SHP77 (cell line): ENCODE measurements at regions not wholly inside any gene's neighbourhood (a gene's known extent, or its start where the extent isn't known, plus 50 kb on each side); places are given as distances from the start of the nearest gene placed in this dataset.
"Not testable (repeated sequence)": the region's sequence is repeated elsewhere in the genome, so short reads cannot be mapped to it uniquely, and the experiment has no call there.

Experiments used
- DNase-seq, 2 experiments: peaks; one replicate each; lab custom pipeline; 2025; lab: John Stamatoyannopoulos, UW

DNA sequence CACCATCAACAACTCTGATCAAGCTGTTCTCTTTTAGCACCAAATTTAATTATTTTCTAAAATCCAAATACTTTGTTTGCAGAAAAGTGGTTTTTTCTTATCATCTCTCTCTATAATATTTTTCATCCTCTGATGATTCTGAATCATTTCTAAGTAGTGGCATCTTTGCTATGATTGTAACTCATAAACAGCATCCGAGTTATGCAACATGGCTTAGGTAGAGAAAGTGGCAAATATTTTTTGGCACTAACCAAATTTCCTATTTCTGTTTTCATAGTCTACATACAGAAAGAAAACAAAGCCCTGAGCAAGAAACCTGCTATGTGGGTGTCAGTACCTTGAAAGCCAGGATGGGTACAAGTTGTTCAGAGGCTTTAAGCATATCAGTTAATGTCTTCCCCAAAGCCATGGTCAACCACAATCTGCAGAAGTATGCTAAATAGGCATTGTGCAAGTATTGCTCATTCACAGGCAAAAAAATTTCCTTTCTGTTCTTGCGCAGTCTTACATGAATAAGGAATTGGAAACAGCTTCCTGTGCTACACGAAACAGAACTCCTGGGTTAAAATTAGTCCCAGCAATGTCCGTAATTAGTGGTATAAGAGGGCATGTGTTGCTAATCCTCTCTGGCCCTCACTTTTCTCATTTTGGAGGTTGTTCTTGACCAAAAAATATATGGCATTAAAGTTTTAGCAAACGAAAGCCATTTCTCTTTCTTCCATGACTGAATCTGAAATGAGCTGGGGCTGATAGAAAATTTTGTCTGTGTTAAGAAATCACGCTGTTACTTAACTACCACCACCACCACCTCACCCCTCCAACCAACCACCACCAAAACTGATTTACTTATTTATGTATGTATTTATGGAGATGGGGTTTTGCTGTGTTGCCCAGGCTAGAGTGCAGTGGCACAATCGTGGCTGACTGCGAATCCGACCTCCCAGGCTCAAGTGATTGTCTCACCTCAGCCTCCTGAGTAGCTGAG, 325.6 kb upstream of the MAGI2 start:
- DNase-seq, result no peak

DNA sequence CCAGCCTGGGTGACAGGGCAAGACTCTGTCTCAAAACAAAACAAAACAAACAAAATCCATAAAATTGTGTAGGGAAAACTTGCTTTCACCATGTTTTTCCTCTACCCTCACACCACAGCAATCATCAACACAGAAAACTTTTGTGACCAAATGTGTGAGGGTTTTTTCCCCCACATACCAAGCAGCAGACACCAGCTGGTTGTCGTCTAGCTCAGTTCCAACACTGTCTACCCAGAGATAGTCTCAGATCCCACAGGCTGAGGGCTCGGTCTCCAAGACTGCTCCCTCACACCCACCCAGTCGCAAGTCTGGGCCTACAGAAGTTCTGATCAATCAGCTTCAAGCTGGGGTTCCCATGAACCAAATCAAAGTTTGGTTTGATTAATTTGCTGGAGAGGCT, 322.4 kb upstream of the MAGI2 start:
- DNase-seq, result no peak

GRCh38 chr7:79774150-79774549, 320.7 kb upstream of the MAGI2 start:
- no peak for DNase-seq

DNA sequence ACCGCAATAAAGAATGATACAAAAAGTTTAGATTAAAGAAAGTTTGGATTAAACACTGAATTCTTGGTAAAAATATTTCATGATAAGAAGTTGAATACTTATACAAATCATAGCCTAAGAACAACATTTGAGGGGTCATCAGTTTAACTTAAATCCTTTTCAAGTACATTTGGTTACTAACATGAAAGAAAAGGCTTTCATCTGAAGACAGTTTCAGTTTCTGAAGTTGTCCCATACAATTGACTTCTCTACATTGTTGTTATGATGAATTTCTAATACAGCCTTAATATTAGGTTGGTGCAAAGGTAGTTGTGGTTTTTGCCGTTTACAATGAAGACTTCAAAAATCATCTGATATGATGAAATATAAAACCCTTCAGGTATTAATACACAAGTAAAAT, 317.5 kb upstream of the MAGI2 start:
- DNase-seq, result no peak

GRCh38 chr7:79770063-79770462, 316.6 kb upstream of the MAGI2 start:
- DNase-seq, result no peak

DNA sequence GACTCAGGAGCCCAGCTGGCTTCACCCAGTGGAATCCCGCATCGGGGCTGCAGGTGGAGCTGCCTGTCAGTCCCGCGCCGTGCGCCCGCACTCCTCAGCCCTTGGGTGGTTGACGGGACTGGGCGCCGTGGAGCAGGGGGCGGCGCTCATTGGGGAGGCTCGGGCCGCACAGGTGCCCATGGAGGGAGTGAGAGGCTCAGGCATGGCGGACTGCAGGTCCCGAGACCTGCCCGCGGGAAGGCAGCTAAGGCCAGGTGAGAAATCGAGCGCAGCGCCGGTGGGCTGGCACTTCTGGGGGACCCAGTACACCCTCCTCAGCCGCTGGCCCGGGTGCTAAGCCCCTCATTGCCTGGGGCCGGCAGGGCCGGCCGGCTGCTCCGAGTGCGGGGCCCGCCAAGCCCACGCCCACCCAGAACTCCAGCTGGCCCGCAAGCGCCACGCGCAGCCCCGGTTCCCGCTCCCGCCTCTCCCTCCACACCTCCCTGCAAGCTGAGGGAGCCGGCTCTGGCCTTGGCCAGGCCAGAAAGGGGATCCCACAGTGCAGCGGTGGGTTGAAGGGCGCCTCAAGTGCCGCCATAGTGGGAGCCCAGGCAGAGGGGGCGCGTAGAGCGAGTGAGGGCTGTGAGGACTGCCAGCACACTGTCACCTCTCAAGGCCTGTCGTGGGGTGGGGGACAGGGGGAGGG, 314.6 kb upstream of the MAGI2 start:
- not testable (repeated sequence) for DNase-seq

DNA sequence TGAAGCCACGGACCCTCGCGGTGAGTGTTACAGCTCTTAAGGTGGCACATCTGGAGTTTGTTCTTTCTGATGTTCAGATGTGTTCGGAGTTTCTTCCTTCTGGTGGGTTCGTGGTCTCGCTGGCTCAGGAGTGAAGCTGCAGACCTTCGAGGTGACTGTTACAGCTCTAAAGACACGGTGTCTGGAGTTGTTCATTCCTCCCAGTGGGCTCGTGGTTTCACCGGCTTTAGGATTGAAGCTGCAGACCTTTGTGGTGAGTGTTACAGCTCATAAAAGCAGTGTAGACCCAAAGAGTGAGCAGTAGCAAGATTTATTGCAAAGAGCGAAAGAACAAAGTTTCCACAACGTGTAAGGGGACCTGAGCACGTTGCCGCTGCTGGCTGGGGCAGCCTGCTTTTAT, 313.7 kb upstream of the MAGI2 start:
- not testable (repeated sequence) for DNase-seq

DNA sequence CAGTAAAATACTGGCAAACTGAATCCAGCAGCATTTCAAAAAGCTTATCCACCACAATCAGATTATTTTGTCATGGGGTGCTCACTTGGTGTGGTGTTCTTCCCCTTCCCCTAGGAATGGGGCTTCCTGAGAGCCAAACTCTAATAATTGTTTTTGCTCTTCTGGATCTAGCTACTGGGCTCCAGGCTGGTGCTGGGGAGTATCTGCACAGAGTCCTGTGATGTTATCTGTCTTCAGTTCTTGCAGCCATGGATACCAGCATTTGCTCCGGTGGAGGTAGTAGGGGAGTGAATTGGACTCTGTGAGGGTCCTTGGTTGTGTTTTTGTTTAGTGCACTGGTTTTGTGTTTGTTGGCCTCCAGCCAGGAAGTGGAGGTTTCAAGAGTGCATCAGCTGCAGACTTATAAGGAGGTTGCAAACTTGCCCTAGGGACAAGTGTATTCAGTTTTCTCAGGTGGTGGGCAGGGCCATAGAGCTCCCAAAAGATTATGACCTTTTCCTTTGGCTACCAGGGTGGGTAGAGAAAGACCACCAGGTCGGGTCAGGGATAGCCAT, 308.5 kb upstream of the MAGI2 start:
- no peak for DNase-seq

- DNase-seq, result not testable (repeated sequence)
Measured at GRCh38 chr7:79750941-79751340, 297.5 kb upstream of the MAGI2 start.

DNA sequence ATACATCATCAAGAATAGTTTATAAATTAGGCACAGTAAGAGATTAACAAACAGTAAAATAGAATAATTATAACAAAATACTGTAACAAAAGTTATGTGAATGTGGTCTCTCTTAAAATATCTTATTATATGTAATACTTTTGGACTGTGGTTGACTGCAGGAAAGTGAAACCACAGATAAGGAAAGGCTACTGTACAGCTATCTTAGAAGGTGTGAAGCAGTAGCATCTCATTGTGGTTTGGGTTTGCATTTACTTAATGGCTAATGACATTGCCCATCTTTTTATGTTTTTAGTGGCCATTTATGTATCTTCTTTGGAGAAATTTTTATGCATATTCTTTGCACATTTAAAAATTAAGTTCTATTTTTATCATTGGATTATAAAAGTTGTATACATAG, 296.4 kb upstream of the MAGI2 start:
- no peak for DNase-seq

DNA sequence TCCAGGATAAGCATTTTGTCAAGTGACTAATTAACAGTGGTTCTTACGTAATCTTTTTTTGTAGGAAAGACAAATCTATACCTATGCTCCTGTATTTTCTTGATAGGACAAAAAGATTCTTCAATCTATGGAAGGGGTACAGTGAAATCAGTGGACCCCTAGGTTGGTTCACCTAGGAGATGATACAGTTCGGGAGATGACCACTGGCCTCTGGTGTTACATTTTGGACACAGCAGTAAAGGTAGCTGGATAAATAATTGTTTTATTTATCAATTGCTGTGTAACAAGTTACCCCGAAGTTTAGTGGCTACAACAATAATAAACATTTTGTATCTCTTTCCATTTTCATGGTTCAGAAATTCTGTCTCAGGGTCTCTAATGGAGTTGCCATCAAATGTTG, 288.2 kb upstream of the MAGI2 start:
- DNase-seq, result no peak

DNA sequence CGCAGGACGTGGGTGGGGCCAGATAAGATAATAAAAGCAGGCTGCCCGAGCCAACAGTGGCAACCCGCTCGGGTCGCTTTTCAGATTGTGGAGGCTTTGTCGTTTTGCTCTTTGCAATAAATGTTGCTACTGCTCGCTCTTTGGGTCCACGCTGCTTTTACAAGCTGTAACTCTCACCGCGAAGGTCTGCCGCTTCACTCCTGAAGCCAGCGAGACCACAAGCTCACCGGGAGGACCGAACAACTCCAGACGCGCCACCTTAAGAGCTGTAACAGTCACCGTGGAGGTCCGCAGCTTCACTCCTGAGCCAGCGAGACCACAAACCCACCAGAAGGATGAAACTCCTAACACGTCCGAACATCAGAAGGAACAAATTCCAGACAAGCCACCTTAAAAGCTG, 286.6 kb upstream of the MAGI2 start:
- no peak for DNase-seq

DNA sequence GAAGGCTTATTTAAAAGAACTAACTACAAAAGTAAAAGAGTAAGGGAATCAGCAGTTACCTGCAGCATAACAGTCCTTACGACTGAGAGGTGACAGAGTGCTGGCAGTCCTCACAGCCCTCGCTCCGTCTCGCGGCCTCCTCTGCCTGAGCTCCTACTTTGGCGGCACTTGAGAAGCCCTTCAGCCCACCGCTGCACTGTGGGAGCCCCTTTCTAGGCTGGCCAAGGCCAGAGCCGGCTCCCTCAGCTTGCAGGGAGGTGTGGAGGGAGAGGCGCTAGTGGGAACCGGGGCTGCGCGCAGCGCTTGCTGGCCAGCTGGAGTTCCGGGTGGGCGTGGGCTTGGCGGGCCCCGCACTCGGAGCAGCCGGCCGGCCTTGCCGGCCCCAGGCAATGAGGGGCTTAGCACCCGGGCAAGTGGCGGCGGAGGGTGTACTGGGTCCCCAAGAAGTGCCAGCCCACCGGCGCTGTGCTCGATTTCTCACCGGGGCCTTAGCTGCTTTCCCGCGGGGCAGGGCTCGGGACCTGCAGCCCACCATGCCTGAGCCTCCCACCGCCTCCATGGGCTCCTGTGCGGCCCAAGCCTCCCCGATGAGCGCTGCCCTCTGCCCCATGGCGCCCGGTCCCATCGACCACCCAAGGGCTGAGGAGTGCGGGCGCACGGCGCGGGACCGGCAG, 285.7 kb upstream of the MAGI2 start:
- not testable (repeated sequence) for DNase-seq

DNA sequence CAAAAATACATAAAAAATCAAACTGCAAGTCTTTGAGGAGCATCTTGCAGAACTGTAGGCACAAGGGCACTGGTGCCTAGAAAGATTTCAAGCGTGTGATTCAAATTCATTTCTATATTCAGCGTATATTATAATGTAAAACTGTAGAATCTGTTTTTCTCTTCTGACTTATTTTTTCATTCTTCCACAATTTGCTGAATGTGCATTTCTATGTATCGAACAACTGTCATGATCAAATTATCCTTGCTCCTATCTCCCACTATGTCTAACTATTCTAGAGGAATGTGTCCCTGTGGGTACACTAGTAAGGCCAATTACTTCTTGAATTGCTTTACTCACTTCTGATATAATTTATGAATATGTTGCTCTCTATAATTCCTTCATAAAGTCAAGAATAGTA, 283.0 kb upstream of the MAGI2 start:
- DNase-seq, result no peak

- no peak for DNase-seq
Measured at GRCh38 chr7:79735012-79735411, 281.5 kb upstream of the MAGI2 start.

DNA sequence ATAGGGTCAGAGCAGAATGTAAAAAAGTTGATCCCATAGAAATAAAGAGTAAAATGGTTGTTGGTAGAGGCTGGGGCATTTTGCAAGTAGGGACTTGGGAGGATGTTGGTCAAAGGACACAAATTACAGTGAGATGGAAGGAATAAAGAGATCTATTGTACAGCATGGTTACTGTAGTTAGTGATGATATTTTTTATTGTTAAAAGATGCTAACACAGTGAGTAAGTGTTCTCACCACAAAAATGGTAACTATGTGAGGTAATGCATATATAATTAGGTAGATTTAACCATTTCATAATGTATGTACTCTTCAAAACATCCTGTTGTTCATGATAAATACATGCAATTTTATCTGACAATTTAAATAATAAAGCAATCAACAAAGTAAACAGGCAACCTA, 280.7 kb upstream of the MAGI2 start:
- DNase-seq, result no peak

- no peak for DNase-seq
Measured at GRCh38 chr7:79732535-79732934, 279.1 kb upstream of the MAGI2 start.

DNA sequence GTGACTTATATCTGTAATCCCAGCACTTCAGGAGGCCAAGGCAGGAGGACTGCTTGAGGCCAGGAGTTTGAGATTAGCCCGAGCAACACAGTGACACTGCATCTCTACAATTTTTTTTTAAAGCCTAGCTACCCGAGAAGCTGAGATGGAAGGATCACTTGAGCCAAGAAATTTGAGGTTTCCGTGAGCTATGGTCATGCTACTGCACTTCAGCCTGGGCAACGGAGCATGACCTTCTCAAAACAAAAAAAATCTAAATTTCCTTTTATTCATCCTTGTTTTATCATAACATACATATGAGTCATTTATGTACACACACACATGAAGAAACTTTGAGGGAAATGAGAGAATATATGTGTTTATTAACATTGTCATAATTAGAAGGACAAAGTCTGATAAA, 277.5 kb upstream of the MAGI2 start:
- DNase-seq, result no peak

- no peak for DNase-seq
Measured at GRCh38 chr7:79723833-79724618, 270.6 kb upstream of the MAGI2 start.

DNA sequence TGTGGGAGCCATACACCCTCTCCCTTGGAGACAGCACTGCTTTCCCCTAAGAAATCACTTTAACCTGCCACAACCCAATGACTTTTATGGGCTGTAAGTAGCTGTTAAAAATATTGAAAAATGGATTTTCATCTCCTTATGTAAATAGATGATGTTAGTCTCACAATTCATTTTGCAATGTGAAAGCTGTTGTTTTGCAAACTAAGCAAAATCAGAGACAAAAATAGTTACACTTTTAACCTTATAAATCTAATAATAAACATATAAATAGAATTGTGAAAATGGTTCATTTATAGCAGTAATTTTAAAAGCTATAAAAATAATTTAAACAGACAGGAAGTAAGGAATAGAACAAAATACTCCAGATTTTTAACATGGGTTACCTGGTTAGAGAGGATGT, 268.8 kb upstream of the MAGI2 start:
- DNase-seq, result no peak

GRCh38 chr7:79719216-79719615, 265.7 kb upstream of the MAGI2 start:
- DNase-seq, result no peak

DNA sequence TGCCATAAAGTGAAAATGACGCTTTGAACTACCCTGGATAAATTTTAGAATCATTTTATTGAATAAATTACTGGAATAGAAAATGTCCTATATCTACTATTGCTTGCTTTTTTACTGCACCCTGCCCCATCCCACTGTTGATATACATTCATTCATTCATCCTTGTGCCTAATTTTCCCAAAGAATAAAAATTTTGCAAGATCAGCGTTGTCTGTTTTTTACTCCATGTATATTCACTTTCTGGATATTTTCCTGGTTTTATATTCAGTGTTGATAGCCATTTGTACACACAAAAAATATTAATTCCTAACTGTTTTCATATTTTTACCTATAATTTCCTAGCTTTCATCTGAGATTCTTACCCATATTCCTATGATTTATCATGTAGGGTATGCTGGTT, 262.9 kb upstream of the MAGI2 start:
- DNase-seq, result no peak
